ENCODE measurements at regions not wholly inside any gene's neighbourhood (a gene's known extent, or its start where the extent isn't known, plus 50 kb on each side); places are given as distances from the start of the nearest gene placed in this dataset.

DNA sequence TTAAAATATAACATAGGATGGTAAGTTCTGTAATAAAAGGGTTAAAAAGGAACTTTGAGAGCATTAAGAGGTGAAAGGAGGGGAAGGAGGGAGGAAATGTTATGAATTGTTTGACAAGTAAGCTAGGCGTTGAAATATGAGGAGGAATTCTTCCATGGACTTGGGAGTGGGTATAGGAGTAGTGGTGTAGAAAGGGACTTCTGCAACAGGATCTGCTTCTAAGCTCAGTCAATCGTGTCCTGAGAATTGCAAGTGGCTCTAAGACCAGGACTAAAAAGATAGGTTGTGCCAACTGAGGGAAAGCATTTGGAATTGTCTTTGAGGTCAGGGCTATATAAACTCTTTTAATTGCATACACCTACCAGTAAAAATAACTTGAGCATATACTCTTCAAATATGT is 74.1 kb upstream of the SLC38A2 start:
- H3K27me3 ChIP-seq (ENCODE audit: control insufficient read depth, insufficient read depth, low read length) = no peaks in the 10 kb centered on the region
- H3K27ac ChIP-seq (ENCODE audit: insufficient read depth, low read length) = no peak overlapping the region
- no peaks in the 10 kb centered on the region for H3K36me3 ChIP-seq (ENCODE audit: control insufficient read depth, insufficient read depth, low read length)
- no peak overlapping the region for H3K4me2 ChIP-seq (ENCODE audit: extremely low read depth, insufficient read depth, low read length)
- no peak overlapping the region for H3K4me3 ChIP-seq (replicated peaks in 1 of 4; ENCODE audit: control extremely low read depth in 1 of 4, insufficient read depth in 1 of 4, low read depth in 3 of 4, low read length in 4 of 4)
- H3K9ac ChIP-seq (ENCODE audit: insufficient read depth, low read length) = no peak overlapping the region
- H3K9me3 ChIP-seq (ENCODE audit: control insufficient read depth, insufficient read depth, low read depth, low read length) = no peaks in the 10 kb centered on the region
- H3K4me1 ChIP-seq (ENCODE audit: control insufficient read depth, extremely low read depth, insufficient read depth, low read length) = peaks cover 5% of the 10 kb centered on the region
- no peaks in the 10 kb centered on the region for H3K79me2 ChIP-seq (ENCODE audit: control insufficient read depth, insufficient read depth, low read length)
- H4K20me1 ChIP-seq (ENCODE audit: control insufficient read depth, extremely low read depth, insufficient read depth, low read length) = no peaks in the 10 kb centered on the region
- no peak overlapping the region for H2AFZ ChIP-seq (ENCODE audit: low read length)
- peak in 1 of 2 donors; percentile 15 for DNase-seq (ENCODE audit: low read depth in 2 of 2)
- TF ChIP-seq, protein P1, sequence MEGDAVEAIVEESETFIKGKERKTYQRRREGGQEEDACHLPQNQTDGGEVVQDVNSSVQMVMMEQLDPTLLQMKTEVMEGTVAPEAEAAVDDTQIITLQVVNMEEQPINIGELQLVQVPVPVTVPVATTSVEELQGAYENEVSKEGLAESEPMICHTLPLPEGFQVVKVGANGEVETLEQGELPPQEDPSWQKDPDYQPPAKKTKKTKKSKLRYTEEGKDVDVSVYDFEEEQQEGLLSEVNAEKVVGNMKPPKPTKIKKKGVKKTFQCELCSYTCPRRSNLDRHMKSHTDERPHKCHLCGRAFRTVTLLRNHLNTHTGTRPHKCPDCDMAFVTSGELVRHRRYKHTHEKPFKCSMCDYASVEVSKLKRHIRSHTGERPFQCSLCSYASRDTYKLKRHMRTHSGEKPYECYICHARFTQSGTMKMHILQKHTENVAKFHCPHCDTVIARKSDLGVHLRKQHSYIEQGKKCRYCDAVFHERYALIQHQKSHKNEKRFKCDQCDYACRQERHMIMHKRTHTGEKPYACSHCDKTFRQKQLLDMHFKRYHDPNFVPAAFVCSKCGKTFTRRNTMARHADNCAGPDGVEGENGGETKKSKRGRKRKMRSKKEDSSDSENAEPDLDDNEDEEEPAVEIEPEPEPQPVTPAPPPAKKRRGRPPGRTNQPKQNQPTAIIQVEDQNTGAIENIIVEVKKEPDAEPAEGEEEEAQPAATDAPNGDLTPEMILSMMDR (conservative IDR thresholded peaks at IDR 0.05 in 1 of 2, IDR thresholded peaks at IDR 0.05 in 1 of 2; ENCODE audit: low read depth in 1 of 2, low read length in 2 of 2) = no peak
- TF ChIP-seq EZH2 (IDR thresholded peaks at IDR 0.05; ENCODE audit: low read length, missing control alignments) = no peak

DNA sequence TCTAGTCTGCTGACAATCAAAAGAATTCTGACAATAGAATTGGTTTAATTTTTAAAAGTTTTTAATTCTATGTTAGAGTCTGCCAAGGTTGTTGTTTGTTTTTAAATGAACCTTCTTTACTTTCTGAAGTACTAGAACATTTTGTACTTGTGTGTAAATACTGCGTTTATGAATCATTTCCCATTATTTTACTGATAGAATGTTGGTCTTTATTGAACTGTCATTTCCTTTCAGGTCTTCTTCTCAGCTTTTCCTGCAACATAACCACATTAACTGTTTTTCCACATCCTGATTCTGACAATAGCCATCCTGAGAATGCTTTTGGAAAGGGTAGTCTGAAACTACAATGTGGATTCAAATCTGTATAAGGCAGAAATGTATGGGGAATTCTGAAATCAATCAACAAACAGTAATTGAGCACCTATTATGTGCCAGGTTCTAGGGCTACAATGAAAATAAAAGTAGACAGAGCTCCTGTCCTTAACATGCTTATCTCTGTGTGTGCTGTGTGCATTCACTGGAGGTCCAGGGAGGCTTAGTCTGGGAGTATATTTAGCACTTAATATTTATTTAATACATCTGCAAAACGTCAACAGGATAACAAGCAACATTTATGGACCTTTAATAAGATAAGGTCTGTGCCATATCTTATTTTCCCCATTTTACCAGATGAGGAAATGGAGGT is 73.1 kb upstream of the SLC38A2 start:
- Histone ChIP-seq H3K27ac (ENCODE audit: insufficient read depth, low read length) (no peak overlapping the region), H3K4me1 (ENCODE audit: control insufficient read depth, extremely low read depth, insufficient read depth, low read length) (peaks cover 5% of the 10 kb centered on the region), H4K20me1 (ENCODE audit: control insufficient read depth, extremely low read depth, insufficient read depth, low read length) (no peaks in the 10 kb centered on the region), H3K4me3 (replicated peaks in 1 of 4; ENCODE audit: control extremely low read depth in 1 of 4, insufficient read depth in 1 of 4, low read depth in 3 of 4, low read length in 4 of 4) (no peak overlapping the region), H3K9me3 (ENCODE audit: control insufficient read depth, insufficient read depth, low read depth, low read length) (no peaks in the 10 kb centered on the region), H3K79me2 (ENCODE audit: control insufficient read depth, insufficient read depth, low read length) (no peaks in the 10 kb centered on the region), H3K27me3 (ENCODE audit: control insufficient read depth, insufficient read depth, low read length) (no peaks in the 10 kb centered on the region), H3K36me3 (ENCODE audit: control insufficient read depth, insufficient read depth, low read length) (no peaks in the 10 kb centered on the region), H3K4me2 (ENCODE audit: extremely low read depth, insufficient read depth, low read length) (no peak overlapping the region), H3K9ac (ENCODE audit: insufficient read depth, low read length) (no peak overlapping the region), H2AFZ (ENCODE audit: low read length) (no peak overlapping the region)
- DNase-seq (ENCODE audit: low read depth in 2 of 2) = no peak
- TF ChIP-seq, protein P1 (conservative IDR thresholded peaks at IDR 0.05 in 1 of 2, IDR thresholded peaks at IDR 0.05 in 1 of 2; ENCODE audit: low read depth in 1 of 2, low read length in 2 of 2) = no peak
- TF ChIP-seq EZH2 (IDR thresholded peaks at IDR 0.05; ENCODE audit: low read length, missing control alignments) = no peak

DNA sequence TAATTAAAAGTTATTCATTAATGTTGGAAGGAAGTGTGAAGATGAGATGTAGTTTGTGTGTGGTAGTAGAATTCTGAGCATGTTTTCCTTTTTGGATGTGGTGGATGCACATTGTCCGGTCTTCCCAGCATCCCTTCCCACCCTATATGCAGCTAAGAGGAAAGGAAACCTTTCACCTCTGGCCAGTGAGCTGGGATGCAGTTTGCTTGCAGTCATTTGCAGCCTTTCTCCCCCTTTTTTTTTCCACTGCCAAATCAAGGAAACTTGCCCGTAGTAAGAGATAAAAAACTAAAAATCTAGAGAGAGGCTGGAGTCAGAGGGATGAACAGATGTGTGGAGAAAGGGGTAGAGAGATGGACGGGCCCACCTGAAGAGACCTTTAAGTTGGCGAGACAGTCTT is 72.5 kb upstream of the SLC38A2 start:
- no peak overlapping the region for H2AFZ ChIP-seq (ENCODE audit: low read length)
- no peaks in the 10 kb centered on the region for H3K9me3 ChIP-seq (ENCODE audit: control insufficient read depth, insufficient read depth, low read depth, low read length)
- H3K79me2 ChIP-seq (ENCODE audit: control insufficient read depth, insufficient read depth, low read length) = no peaks in the 10 kb centered on the region
- H3K4me1 ChIP-seq (ENCODE audit: control insufficient read depth, extremely low read depth, insufficient read depth, low read length) = peaks cover 2% of the 10 kb centered on the region
- TF ChIP-seq, protein P1 (conservative IDR thresholded peaks at IDR 0.05 in 1 of 2, IDR thresholded peaks at IDR 0.05 in 1 of 2; ENCODE audit: low read depth in 1 of 2, low read length in 2 of 2) = no peak
- no peak for TF ChIP-seq EZH2 (IDR thresholded peaks at IDR 0.05; ENCODE audit: low read length, missing control alignments)
- no peak overlapping the region for H3K9ac ChIP-seq (ENCODE audit: insufficient read depth, low read length)
- no peak overlapping the region for H3K27ac ChIP-seq (ENCODE audit: insufficient read depth, low read length)
- no peak overlapping the region for H3K4me3 ChIP-seq (replicated peaks in 1 of 4; ENCODE audit: control extremely low read depth in 1 of 4, insufficient read depth in 1 of 4, low read depth in 3 of 4, low read length in 4 of 4)
- no peak overlapping the region for H3K4me2 ChIP-seq (ENCODE audit: extremely low read depth, insufficient read depth, low read length)
- H3K36me3 ChIP-seq (ENCODE audit: control insufficient read depth, insufficient read depth, low read length) = no peaks in the 10 kb centered on the region
- DNase-seq (ENCODE audit: low read depth in 2 of 2) = no peak
- H4K20me1 ChIP-seq (ENCODE audit: control insufficient read depth, extremely low read depth, insufficient read depth, low read length) = no peaks in the 10 kb centered on the region
- no peaks in the 10 kb centered on the region for H3K27me3 ChIP-seq (ENCODE audit: control insufficient read depth, insufficient read depth, low read length)
